GM19238 (cell line): ENCODE measurements at regions not wholly inside any gene's neighbourhood (a gene's known extent, or its start where the extent isn't known, plus 50 kb on each side); places are given as distances from the start of the nearest gene placed in this dataset.

Experiments
- DNase-seq: peaks from one replicate; pipeline ENCODE4 v3.0.0; 2011; ENCODE audit warnings: low spot score; ENCODE audit not compliant: insufficient read length

DNA sequence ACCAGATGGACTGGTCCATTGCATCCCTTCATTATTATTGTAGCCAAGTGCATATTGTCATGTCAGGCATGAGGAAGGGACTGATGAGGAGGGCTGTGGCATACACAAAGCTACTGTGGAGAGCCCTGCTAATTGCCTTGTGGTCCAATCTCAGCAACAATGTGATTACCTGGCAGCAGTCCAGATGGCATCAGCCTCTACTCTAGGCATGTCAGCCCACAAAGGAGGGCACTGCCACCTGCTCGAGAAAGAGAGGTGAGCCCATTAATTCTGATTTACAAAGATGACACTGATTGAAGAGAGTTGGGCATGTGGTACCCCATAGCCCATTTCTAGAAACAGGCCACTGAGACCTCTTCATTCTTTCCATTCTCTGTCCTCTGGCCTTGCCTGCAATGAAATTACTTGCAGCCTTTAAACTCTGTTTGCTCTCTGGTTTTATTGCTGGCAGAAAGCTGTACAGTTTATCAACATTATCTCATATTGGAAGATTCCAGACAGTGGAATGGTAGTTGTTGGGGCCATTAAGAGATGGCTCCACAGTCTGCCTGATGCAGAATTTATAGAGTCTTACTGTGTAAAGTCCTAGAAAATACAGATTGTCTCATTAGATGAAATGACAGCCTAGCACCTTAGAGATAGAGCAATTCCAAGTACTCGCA is 307.7 kb downstream of the ARPP21 start:
- DNase-seq: no peak

DNA sequence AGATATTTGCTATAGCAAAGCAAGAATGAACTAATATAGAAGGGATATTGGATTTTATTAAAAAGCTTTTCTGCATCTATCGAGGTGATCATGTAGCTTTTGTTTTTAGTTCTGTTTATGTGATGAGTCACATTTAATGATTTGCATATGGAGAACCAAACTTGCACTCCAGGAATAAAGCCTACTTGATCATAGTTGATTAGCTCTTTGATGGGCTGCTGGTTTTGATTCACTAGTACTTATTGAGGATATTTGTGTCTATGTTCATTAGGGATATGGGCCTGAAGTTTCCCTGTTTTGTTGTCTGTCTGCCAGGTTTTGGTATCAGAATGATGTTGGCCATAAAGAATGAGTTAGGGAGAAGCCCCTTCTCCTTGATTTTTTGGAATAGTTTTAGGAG is 310.7 kb downstream of the ARPP21 start:
- DNase-seq: no peak

DNA sequence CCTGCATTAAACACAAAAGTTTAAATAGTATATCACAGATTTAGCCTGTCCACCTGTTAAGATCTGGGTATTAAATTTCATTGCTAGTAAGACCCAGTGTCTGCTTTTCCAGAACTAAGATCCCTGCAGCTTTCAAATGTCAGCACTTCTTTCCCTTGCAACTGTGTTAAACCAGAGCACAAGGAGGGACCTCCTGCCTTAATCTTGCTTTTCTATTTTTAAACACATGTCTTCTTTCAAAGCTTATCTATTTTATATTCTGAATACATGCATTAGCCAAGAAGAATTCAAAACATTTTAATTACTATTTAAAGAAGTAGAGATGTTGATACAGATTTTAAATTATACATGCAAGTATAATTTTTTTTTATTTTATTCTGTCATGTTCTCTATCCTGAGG is 315.1 kb downstream of the ARPP21 start:
- no peak for DNase-seq

DNA sequence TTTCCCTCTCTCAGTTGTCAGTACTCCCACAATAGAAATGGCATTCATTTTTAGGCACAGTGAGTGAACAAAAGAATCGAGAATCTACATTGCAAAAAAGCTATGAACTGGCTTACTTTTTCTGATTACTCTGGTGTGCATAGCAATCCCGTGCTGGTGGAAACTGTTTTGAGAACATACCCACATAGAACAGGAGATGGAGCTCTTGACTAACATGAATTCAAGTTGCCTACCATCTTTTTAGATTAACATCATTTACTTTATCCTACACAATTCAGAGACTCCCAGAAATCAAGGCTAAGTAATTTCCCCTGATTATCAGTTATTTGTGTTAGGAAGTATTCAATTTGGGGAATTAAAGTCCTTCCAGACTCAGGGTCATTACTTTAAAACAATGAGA is 326.6 kb downstream of the ARPP21 start:
- DNase-seq: no peak

DNA sequence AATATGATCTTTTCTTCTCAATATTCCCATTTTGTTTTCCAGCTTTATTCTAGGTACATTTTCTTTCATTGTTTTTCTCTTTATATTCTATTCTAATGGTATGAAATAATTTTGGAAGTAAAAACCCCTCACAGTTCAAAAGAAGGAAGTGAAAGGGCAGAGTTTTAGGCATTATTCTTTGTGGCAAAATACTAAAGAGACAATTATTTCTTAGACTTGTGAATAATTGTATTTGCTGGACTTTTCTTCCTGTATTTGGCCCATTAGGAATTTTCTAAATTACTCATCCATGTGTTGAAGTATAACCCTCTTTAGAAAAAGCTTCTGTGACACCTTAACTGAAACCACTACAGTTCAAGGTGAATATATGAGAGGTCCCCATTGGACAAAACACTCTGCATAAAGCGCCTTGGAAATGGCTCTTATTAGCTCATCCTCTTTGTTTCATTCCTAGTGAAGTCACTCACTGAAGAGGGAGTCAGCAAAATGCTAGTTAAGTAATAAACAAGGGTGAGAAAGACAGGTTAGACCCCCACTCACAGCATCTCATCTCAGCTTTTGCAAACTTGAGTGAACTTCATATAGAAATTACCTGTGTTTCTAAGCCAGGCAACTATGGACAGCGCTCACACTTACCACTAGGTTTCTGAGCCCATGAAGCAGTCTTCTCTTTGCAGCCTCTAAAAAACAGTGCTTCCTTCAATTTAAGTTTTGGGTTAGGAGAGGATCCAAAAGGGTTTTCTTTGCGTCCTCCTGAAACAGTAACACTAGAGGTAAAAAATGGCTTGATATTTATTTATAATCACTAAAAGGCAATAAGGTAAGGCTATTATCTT is 327.5 kb downstream of the ARPP21 start:
- DNase-seq: no peak

DNA sequence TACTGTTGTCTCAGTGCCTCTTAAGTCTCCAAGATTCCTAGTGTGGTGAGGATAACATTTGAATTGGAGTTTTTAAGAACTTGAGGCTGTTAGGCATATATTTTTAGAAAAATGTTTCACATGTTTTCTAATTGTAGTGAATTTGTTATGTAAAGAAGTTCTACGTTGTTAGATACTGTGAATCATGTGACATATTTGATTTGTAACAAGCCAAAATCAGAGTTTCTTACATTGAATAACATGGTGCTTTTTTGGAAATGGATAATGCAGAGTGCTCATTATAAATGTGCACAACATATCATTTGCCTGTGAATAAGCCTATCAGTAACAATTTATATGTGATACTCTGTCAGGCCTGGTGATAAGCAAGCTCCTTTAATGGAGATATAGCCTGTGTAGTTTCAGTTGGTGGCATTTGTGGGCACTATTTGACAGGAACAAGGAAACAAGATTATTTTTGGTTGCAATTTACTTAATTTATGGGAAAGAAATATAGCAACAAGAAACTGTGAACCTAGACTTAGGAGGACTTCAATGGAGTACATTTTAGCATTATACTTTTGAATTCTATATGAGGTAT is 328.8 kb downstream of the ARPP21 start:
- no peak for DNase-seq

DNA sequence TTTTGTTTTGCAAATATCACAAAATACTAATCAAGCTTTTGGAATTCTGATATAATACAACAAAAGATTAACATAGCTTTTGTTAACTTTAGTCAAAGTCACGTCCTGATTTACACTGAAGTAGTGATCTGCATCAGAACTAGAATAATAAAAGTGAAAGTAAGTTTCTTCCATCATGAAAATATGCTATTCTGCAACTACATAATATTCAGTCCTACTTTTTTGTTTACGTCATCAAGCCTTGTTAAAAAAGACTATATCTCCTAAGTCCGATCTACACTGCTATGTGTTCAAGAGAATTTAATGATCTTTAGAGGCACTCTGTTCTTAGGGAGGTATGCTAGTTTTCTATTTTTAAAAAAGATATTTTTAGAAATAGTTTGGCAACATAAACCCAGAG is 330.1 kb downstream of the ARPP21 start:
- DNase-seq: no peak

DNA sequence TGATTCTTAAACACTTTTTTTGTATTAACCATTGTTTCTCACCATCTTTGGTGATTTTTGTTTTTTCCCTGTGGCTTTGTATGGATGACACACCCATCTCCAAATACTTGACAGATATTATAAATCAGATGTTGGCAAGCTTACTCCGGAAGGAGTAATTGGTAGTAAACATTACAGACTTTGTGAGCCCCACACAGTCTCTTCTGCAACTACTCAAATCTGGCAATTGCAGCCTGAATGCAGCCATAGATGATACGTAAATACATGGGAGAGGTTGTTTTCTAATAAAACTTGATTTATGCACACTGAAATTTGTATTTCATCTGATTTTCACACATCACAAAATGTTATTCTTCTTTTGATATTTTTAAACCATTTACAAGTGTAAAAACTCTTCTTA is 331.5 kb downstream of the ARPP21 start:
- DNase-seq: no peak

DNA sequence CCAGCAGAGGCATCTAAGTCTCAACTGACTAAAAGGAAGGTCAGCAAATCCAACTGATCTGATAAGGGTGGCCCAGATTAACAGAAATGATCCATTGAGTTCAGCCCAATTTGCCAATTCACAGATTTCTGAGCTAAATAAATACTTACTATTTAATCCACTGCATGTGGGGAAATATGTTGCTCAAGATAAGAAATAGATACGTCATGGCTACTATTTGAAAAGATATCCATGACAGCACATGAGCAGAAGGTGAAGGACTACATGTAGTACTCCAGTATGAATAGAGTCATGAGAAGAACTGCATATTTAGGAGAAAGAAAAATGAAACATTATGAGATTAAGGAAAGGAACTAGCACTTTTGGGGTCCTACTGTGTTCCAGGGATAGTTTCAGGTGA is 332.4 kb downstream of the ARPP21 start:
- no peak for DNase-seq

DNA sequence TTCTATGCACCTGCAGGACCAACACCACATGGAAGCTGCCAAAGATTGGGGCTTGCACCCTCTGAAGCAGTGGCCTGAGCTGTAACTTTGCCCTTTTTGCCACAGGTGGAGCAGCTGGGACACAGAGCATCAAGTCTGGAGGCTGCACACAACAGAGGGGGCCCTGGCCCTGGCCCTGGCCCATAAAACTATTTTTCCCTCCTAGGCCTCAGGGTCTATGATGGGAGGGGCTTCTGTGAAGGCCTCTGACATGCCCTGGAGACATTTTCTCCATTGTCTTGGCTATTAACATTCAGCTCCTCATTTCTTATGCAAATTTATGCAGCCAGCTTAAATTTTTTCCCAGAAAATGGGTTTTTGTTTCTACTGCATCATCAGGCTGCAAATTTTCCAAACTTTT is 335.5 kb downstream of the ARPP21 start:
- no peak for DNase-seq

DNA sequence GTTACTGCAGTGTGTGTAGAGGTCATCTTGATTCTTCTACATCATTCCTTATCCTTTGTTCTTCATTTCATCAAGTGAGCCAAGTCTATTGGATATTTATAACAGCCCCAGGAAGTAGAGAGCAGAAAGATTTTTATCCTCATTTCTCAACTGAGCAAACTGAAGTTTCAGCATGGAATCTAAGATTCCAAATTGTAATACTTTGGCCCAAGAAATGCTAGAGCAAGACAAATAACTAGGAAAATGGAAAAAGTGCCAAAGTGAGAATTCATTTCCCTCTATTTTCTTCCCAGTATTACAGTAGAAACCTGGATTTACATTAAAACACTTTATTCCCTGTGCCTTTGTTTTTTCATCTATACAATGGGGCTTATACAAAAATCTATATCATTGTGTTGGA is 346.8 kb downstream of the ARPP21 start:
- DNase-seq: no peak

DNA sequence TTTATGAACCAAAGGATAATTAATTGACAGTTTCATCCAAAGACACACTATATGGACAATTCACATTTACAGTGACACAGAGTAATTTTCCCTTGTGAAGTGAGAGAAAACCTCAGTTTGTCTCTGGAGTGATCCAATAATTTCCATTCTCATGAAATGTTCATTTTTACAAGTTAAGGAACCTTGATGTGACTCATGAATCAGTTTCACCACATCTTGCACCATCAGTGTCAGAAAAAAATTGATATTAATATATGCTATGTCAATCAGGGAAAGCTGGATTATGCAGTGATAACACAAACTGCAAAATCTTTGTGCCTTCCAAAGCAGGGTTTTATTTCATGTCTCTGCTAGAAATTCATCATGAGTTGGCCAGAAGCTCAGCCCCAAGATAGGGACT is 348.1 kb downstream of the ARPP21 start:
- no peak for DNase-seq

DNA sequence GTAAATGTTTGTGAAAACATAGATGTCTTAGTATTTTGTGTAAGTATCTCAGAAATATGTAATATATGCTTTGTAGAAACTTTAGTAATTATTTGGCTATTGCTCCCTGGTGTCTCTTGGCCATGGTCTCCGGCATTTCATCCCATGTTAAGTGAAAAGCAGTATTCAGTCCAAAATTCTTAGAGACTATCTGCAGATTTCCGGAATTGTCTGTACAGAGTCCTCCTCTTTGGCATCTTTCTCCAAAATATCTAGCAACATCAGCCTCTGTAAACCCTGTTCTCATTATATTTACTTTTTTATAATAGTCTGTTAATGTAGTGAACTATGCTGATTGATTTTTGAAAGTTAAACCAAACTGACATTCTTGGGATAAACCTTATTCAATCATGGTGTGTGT is 352.7 kb downstream of the ARPP21 start:
- DNase-seq: no peak

DNA sequence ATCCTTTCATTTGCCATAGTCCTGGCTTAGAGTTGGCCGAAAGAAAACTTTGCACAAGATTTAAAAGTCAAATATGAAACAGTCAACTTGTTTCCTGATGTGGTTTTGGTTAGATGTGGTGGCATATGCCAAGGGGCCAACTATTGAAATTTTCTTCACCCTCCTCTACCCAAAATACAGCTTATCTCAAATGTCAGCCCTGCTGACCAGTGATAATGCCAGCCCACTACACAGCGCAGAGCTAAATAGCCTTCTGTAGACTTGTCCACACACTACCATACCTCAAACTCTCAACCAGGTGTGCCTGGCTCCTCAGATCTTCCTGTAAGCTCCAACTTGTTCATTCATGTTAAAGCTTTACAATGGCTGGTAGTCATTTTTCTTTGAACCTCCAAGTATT is 368.5 kb upstream of the STAC start:
- no peak for DNase-seq

DNA sequence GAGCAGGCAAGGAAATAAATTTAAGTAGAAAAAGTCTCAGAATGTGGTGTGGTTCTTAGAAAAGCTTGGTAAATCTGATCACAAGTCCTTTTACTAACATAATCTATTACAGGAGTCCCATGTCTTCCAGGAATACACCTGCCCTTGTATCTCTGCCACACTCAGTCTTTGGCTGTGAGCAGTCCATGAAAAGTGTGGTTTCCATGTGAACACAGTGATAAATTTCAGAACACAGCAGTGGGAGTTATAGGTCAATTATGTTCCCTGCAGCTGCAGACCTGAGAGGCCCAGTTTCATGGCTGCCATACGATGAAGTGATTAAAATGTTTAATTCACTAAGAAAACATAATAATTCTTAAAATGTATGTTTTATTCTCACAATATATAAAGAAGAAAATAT is 366.9 kb upstream of the STAC start:
- DNase-seq: no peak

DNA sequence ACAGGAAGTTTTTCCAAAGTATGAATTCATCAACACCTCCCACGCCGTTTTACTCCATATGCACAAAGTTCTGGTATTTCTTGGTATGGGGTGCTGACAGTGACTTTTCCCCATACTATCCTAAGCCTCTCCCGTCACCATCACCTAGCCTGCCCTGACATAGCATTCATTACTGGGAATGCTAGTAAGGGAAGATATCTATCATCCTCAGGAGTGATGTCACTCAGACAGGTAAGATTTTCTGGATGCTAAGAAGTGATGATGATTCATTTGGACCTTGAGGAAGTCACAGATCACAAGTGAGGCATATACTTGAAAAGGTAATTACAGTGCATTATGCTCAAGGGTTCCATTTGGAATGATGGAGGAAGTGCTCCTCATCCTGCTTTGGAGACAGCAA is 355.1 kb upstream of the STAC start:
- no peak for DNase-seq

DNA sequence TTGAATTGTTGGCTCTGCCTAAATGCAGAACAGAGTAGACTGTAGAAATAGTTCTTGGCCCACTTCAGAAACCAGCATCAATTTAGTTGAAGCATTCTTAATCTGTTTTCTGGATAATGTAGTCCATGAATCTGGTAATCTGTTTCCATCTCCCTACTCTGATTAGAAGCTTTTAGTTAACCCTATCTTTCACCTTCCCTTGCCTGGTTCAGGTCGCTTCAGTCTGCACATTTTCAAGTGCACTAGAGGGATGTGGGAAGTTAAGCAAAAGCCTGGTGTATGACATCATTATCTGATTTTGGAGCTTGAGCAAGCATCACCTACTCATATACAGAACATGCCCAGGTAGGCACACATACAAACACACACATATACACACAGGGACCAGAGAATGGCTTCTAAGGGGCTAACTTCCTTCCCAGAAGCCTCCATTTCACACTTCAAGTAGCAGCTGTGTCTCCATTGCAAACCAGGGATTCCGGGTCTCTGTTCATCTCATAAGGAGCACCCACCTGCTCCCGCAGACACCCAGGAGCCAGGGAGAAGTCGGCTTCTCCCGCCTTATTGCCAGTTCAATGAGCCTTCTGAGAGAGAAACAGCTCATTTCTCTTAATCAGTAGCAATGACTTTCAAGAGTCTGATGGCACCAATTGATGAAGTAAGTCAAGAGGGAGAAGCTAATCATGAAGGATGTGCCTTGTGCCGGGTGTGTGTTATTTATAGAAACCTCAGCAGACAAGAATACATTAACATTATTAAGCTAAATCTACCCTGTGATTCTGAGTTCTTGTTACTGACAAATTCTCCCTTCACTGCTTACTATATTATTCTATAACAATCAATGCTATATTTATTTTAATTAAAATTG is 347.9 kb upstream of the STAC start:
- DNase-seq: no peak

DNA sequence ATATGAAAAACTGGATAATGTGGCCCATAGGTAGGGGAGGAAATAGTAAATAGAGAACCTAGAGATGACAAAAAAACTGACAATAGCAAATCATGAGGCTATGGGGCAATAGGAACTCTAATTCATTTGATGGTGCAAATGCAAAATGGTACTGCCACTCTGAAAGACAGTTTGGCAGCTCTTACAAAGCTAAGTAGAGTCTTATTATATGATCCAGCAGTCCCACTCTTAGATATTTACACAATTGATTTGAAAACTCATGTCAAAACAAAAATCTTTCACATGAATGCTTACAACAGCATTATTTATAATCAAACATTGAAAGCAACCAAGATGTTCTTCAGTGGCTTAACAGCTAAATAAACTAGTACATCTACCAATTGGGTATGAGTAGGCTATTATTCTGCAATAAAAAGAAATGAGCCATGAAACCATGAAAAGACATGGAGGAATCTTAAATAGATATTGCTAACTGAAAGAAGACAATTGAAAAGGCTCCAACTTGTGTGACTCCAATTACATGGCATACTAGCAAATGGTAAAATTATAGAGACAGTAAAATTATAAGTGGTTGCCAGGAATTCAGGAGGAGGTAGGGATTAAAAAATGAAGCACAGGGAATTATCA is 321.8 kb upstream of the STAC start:
- no peak for DNase-seq

DNA sequence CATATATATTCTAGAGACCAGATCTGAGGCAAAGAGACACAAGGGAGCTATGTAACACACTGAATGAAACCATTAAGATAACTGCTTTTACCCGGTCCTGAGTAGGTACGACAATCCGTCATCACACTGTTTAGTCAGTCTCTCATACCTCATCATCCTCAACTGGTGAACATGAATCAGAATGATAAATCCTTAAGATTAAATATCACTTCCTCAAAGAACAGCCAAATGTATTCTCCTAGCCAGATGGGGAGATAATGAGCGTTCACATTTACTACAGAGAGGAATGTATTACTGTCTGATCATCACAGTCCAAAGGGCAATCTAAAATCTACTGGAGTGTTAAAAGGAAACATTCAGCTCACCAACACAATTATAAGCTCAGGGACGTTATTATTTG is 319.4 kb upstream of the STAC start:
- no peak for DNase-seq

DNA sequence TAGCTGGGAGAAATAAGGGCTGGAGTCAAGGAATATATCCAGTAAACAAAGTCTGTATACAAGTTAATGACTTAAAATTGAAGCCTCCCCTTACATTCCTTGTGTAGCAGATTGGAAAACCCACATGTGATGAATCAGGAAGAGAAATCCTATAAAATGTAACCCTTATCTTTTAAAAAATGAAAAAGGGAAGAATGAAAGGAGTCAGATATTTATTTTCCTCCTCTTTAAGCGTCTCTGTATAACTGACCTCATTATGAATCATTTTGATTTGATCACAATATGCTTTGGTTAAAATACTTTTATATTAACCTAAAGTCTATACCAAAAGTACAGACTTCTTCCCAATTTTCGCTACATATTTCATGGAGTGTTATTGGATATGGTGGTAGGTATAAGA is 316.3 kb upstream of the STAC start:
- no peak for DNase-seq

DNA sequence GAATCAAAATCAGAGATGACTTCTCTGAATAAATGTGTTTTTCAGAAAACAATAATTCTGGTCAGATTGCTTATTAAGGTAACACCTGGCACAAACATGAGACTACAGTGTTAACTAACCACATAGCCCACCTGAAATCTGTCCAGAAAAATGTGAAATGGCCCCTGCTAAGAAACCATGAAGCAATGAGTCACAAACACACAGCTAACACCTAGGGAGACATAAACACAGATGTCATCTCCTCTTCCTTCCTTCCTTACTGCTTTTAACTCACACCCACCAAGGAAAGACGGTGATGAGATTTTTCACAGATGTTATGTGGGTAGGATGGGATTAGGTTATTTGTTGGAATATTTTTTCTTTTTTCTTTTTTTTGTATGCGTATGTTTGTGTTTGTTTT is 315.0 kb upstream of the STAC start:
- no peak for DNase-seq
